Esophagus muscularis mucosa (tissue), 4 donors: ENCODE measurements at regions not wholly inside any gene's neighbourhood (a gene's known extent, or its start where the extent isn't known, plus 50 kb on each side); places are given as distances from the start of the nearest gene placed in this dataset.

Experiments used
- CTCF ChIP-seq, 3 experiments: fragments of 200-600 bp in 2 of 3; fragments of 450-650 bp in 1 of 3; sonication (generic) in 2 of 3; IDR thresholded peaks; one replicate each; pipeline ENCODE4 v1.5.1; 2017 to 2019; ENCODE audit warnings: antibody characterized with exemption in 3 of 3, mild to moderate bottlenecking in 2 of 3, moderate library complexity in 1 of 3
- EP300 ChIP-seq: sonication (generic); formaldehyde crosslinking; IDR thresholded peaks from one replicate; pipeline ENCODE4 v1.6.1; 2017; ENCODE audit warnings: antibody characterized with exemption
- POLR2A ChIP-seq: fragments of 450-650 bp; IDR thresholded peaks from one replicate; pipeline ENCODE4 v1.6.1; 2017; ENCODE audit warnings: antibody characterized with exemption, moderate library complexity, mild to moderate bottlenecking, low read depth
- POLR2AphosphoS5 ChIP-seq, 2 donors: sonication (generic); formaldehyde crosslinking; IDR thresholded peaks; one replicate each; pipeline ENCODE4 v1.6.1; 2017; ENCODE audit warnings: antibody characterized with exemption in 2 of 2

GRCh38 chr5:75869891-75870290, 152.7 kb upstream of the POC5 start:
- no peak for TF ChIP-seq CTCF (IDR thresholded peaks at IDR 0.05)
- no peak for TF ChIP-seq POLR2AphosphoS5 (IDR thresholded peaks at IDR 0.05)
- no peak for TF ChIP-seq POLR2A
- no peak for TF ChIP-seq EP300
